Ascending aorta (tissue), 2 donors: ENCODE measurements at regions not wholly inside any gene's neighbourhood (a gene's known extent, or its start where the extent isn't known, plus 50 kb on each side); places are given as distances from the start of the nearest gene placed in this dataset.

Source experiments
- DNase-seq, 2 donors: peaks; one replicate each; pipeline ENCODE4 v3.0.0-alpha.2; 2019; ENCODE audit warnings: low spot score in 2 of 2
- H3K27ac ChIP-seq, 2 donors: fragments of 200-600 bp; sonication (generic); one replicate each; pipeline ENCODE4 v1.5.1; 2016 to 2017; ENCODE audit warnings: mild to moderate bottlenecking in 1 of 2
- H3K27me3 ChIP-seq: fragments of 200-600 bp; sonication (generic); one replicate; pipeline ENCODE4 v1.5.1; 2017
- H3K36me3 ChIP-seq, 2 donors: fragments of 200-600 bp; sonication (generic); one replicate each; pipeline ENCODE4 v1.5.1; 2016
- H3K4me1 ChIP-seq, 2 donors: fragments of 200-600 bp; sonication (generic); one replicate each; pipeline ENCODE4 v1.5.1; 2016 to 2017; ENCODE audit warnings: mild to moderate bottlenecking in 1 of 2
- H3K4me3 ChIP-seq, 2 donors: fragments of 200-600 bp; sonication (generic); one replicate each; pipeline ENCODE4 v1.5.1; 2016 to 2017; ENCODE audit warnings: mild to moderate bottlenecking in 1 of 2
- H3K9me3 ChIP-seq, 2 donors: fragments of 200-600 bp; sonication (generic); one replicate each; pipeline ENCODE4 v1.5.1; 2016
- CTCF ChIP-seq, 3 experiments: fragments of 200-600 bp in 2 of 3; fragments of 450-650 bp in 1 of 3; sonication (generic) in 2 of 3; IDR thresholded peaks; one replicate each; pipeline ENCODE4 v1.5.1; 2016 to 2019; ENCODE audit warnings: antibody characterized with exemption in 3 of 3, mild to moderate bottlenecking in 1 of 3, moderate library complexity in 1 of 3
- intact Hi-C: fragments of 100-400 bp; cut with DNase I; formaldehyde crosslinking; loops from one replicate; pipeline ENCODE4 v1.15.1; 2023

GRCh38 chr10:42962902-42963231, 114.0 kb upstream of the RET start:
- Histone ChIP-seq H3K36me3 (no peaks in the 10 kb centered on the region), H3K27ac (no peak overlapping the region), H3K4me3 (no peak overlapping the region), H3K9me3 (no peaks in the 10 kb centered on the region), H3K27me3 (no peaks in the 10 kb centered on the region), H3K4me1 (no peaks in the 10 kb centered on the region)
- intact Hi-C loops, result no loop called here
- TF ChIP-seq CTCF (IDR thresholded peaks at IDR 0.05), result no peak
- peak in 1 of 2 donors; percentile 60 for DNase-seq

- TF ChIP-seq CTCF (IDR thresholded peaks at IDR 0.05), result no peak
- H3K4me3 ChIP-seq, result no peak overlapping the region
- DNase-seq, result peak in 1 of 2 donors; percentile 35
- intact Hi-C loops, result no loop called here
- H3K36me3 ChIP-seq, result no peaks in the 10 kb centered on the region
- no peaks in the 10 kb centered on the region for H3K4me1 ChIP-seq
- H3K9me3 ChIP-seq, result no peaks in the 10 kb centered on the region
- no peak overlapping the region for H3K27ac ChIP-seq
- no peaks in the 10 kb centered on the region for H3K27me3 ChIP-seq
Measured at GRCh38 chr10:42963312-42963711, 113.6 kb upstream of the RET start.

- no peak for TF ChIP-seq CTCF (IDR thresholded peaks at IDR 0.05)
- no peak for DNase-seq
- no peaks in the 10 kb centered on the region for H3K27me3 ChIP-seq
- H3K27ac ChIP-seq, result no peak overlapping the region
- no peaks in the 10 kb centered on the region for H3K9me3 ChIP-seq
- H3K4me1 ChIP-seq, result no peaks in the 10 kb centered on the region
- intact Hi-C loops, result no loop called here
- no peaks in the 10 kb centered on the region for H3K36me3 ChIP-seq
- no peak overlapping the region for H3K4me3 ChIP-seq
Measured at GRCh38 chr10:42969147-42969546, 107.7 kb upstream of the RET start.

GRCh38 chr10:42969909-42970308, 107.0 kb upstream of the RET start:
- no peak for TF ChIP-seq CTCF (IDR thresholded peaks at IDR 0.05)
- H3K4me3 ChIP-seq, result no peak overlapping the region
- no peaks in the 10 kb centered on the region for H3K4me1 ChIP-seq
- H3K36me3 ChIP-seq, result no peaks in the 10 kb centered on the region
- no peaks in the 10 kb centered on the region for H3K9me3 ChIP-seq
- intact Hi-C loops, result no loop called here
- no peak for DNase-seq
- no peaks in the 10 kb centered on the region for H3K27me3 ChIP-seq
- H3K27ac ChIP-seq, result no peak overlapping the region

GRCh38 chr10:42970451-42971250, 106.2 kb upstream of the RET start:
- peak in 1 of 2 donors; percentile 53 for DNase-seq
- H3K27ac ChIP-seq, result no peak overlapping the region
- intact Hi-C loops, result no loop called here
- no peaks in the 10 kb centered on the region for H3K4me1 ChIP-seq
- no peaks in the 10 kb centered on the region for H3K27me3 ChIP-seq
- TF ChIP-seq CTCF (IDR thresholded peaks at IDR 0.05), result no peak
- H3K36me3 ChIP-seq, result no peaks in the 10 kb centered on the region
- H3K9me3 ChIP-seq, result no peaks in the 10 kb centered on the region
- no peak overlapping the region for H3K4me3 ChIP-seq

- H3K9me3 ChIP-seq, result no peaks in the 10 kb centered on the region
- intact Hi-C loops, result no loop called here
Measured at GRCh38 chr10:42971251-42971599, 105.6 kb upstream of the RET start.

More at GRCh38 chr10:42971251-42971599, 105.6 kb upstream of the RET start:
- H3K27ac ChIP-seq, result no peak overlapping the region
- no peak overlapping the region for H3K4me3 ChIP-seq
- H3K36me3 ChIP-seq, result no peaks in the 10 kb centered on the region
- H3K27me3 ChIP-seq, result no peaks in the 10 kb centered on the region
- TF ChIP-seq CTCF (IDR thresholded peaks at IDR 0.05), result no peak
- DNase-seq, result peak in 1 of 2 donors; percentile 40
- no peaks in the 10 kb centered on the region for H3K4me1 ChIP-seq
